Epithelial cell of esophagus (primary cell): ENCODE measurements at regions not wholly inside any gene's neighbourhood (a gene's known extent, or its start where the extent isn't known, plus 50 kb on each side); places are given as distances from the start of the nearest gene placed in this dataset.

ENCODE experiments used
- DNase-seq: peaks from one replicate; pipeline ENCODE4 v3.0.0; 2010; ENCODE audit warnings: low read depth
- H3K4me3 ChIP-seq: 2 replicates; pipeline ENCODE4 v1.5.1; 2011; ENCODE audit warnings: mild to moderate bottlenecking, low read length, control low read depth
- CTCF ChIP-seq: IDR thresholded peaks from 2 replicates; pipeline ENCODE4 v1.5.1; 2011; ENCODE audit warnings: low read depth, mild to moderate bottlenecking, low read length, control low read depth, inconsistent platforms; ENCODE audit not compliant: insufficient read depth; ENCODE audit errors: missing control alignments

- DNase-seq: peak; percentile 22
- TF ChIP-seq CTCF: no peak
Observed at GRCh38 chr9:119639287-119639955, 270.2 kb upstream of the BRINP1 start.

DNA sequence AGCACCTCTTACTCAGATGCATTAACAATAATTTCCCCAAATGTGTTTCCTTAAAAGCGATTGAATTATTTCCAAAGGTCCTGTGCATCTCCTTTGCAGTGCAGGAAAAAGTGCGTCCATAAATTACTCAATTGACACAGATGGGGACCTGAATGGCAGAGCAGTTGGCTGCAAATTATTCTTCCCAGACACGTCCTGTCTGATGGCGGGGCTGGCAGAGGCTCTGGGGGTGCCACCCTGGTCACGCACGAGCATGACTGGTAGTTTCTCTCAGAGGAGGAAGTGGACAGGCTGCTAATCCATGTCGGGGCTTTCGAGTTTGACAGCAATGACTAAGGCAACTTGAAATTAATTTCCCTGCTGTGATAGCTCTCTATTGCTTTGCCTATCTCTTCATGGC lies 264.8 kb upstream of the BRINP1 start:
- DNase-seq: no peak
- no peak for TF ChIP-seq CTCF
- H3K4me3 ChIP-seq: no peak overlapping the region

More at GRCh38 chr9:119639287-119639955, 270.2 kb upstream of the BRINP1 start:
- H3K4me3 ChIP-seq: no peak overlapping the region

DNA sequence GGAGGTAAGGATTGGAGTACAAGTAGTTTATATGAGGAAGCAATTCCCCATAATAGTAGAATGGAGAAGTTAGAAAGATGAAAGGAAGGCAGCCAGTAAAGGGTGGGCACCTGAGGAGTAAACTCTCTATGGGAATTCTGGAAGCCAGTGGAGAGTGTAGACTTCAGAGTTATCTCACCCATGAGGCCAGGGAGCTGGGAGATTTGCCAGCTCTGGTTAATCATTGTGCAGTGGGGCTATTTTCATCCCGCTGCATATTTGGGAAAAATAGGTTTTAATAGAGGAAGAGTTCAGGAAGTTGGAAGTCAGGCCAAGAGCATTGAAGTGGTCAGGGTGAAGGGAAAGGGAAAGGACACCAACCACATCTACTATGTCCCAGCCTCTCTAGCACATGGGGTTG lies 242.3 kb upstream of the BRINP1 start:
- TF ChIP-seq CTCF: no peak
- no peak overlapping the region for H3K4me3 ChIP-seq
- no peak for DNase-seq

DNA sequence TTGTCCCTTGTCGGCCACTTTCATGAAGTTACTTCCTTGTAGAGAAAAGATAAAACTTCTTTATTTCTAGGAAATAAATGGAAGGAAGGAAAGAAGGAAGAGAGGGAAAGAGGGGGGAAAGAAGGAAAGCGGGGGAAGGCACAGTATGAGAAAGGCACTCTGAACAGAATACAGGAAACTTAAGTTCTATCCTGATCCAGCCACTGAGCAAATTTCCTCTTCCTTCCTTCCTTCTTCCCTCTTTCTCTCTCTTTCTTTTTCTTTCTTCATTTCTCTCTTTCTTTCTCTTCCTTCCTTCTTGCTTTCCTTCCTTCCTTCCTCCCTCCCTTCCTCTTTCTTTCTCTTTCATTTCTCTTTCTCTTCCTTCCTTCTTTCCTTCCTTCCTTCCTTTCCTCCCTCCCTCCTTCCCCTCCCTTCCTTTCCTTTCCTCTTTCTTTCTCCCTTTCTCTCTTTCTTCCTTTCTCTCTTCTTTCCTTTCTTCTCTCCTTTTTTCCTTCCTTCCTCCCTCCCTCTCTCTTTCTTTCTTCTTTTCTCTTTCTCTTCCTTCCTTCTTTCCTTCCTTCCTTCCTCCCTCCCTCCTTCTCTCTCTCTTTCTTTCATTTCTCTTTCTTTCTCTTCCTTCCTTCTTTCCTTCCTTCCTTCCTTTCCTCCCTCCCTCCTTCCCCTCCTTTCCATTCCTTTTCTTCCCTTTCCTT lies 240.2 kb upstream of the BRINP1 start:
- no peak for TF ChIP-seq CTCF
- no peak overlapping the region for H3K4me3 ChIP-seq
- DNase-seq: no peak

DNA sequence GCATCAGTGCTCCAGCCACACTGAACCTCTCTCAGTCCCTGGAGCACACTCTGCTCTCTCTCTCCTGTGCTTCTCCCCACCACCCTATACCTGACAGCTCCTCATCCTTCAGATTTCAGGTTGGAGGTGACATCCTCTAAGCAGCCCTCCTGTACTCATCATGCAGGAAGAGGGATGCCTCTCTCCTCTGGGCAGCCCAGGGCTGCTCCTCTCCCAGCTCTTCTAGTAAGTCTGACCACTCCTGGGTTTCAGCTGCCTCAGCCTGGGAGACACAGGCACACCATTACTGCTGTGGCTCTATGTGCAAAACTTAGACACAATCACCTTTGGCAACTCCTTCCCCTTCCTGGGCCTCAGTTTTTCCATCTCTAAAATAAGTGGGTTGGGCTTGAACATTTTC lies 232.4 kb upstream of the BRINP1 start:
- no peak for TF ChIP-seq CTCF
- no peak for DNase-seq
- no peak overlapping the region for H3K4me3 ChIP-seq

- no peak overlapping the region for H3K4me3 ChIP-seq
- TF ChIP-seq CTCF: no peak
- DNase-seq: no peak
Observed at GRCh38 chr9:119597499-119597898, 228.3 kb upstream of the BRINP1 start.

DNA sequence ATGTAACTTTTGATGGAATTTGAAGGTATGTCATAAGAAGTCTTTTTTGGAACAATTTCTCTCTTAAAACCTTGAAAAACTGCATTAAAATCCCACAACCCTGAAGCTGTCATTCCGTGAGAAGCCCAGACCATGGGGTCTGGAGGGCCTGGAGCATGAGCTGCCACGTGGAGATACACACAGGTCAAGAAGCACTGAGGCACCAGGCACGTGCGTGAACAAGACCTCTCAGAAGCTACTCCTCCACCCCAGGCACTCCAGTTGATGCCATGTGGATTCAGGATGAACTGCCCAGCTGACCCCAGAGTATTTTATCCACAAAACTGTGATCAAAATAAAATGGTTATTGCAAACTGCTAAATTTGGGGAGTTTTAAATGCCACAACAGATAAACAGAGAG lies 227.5 kb upstream of the BRINP1 start:
- DNase-seq: no peak
- no peak for TF ChIP-seq CTCF

More for the DNA sequence above, 227.5 kb upstream of the BRINP1 start:
- H3K4me3 ChIP-seq: no peak overlapping the region
